KBM-7 (cell line): ENCODE measurements at regions not wholly inside any gene's neighbourhood (a gene's known extent, or its start where the extent isn't known, plus 50 kb on each side); places are given as distances from the start of the nearest gene placed in this dataset.
"Not testable (repeated sequence)": the region's sequence is repeated elsewhere in the genome, so short reads cannot be mapped to it uniquely, and the experiment has no call there.

Experiments
- DNase-seq: peaks from one replicate; pipeline ENCODE4 v3.0.0-alpha.2; 2015
- in situ Hi-C: fragments of 300-500 bp; cut with MboI; formaldehyde crosslinking; loops from 2 replicates; pipeline ENCODE4 v1.14.3; 2020; ENCODE audit warnings: low sequenced_read_pairs, low pct_unique_long_range_greater_than_20kb, mixed read lengths

GRCh38 chr13:109281017-109281902 is 505.1 kb downstream of the IRS2 start:
- DNase-seq = no peak
- in situ Hi-C loops = no loop called here

DNA sequence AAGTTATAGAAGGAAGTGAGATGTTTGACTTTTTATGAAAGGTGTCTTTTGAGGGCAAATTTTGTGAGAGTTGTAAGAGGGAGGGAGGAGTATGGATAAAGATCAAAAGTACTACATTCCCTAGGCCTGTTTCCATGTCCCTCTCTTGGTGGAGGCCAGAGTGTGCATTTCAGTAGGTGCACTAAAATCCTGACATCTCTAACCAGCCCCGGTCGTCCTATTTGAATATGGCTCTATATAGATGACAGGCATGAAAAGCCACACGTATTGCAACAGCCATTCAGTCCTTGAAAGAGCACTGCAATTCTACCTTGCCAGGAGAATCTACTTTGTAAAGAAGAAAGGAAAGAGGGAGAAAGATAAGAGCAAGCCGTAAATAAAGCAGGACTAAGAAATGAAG is 510.1 kb downstream of the IRS2 start:
- in situ Hi-C loops = no loop called here
- no peak for DNase-seq

DNA sequence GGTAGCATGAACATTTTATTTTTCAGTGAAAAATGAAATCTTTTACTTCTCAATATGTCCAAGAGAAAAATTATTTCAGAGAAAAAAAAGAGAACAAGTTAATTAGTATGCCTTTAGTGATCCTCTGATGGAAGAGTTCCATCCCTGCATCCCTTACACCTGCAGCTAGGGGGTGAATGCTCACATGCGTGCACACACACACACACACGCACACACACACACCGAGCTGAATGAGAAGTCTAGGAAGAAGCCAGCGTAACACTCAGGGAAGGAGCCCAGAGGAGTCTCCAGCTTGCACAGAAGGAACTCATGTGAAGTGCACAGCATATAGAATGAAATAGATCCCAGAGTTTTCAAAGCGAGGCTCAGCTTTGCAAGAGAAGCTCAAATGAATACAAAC is 510.5 kb downstream of the IRS2 start:
- DNase-seq = no peak
- in situ Hi-C loops = no loop called here

DNA sequence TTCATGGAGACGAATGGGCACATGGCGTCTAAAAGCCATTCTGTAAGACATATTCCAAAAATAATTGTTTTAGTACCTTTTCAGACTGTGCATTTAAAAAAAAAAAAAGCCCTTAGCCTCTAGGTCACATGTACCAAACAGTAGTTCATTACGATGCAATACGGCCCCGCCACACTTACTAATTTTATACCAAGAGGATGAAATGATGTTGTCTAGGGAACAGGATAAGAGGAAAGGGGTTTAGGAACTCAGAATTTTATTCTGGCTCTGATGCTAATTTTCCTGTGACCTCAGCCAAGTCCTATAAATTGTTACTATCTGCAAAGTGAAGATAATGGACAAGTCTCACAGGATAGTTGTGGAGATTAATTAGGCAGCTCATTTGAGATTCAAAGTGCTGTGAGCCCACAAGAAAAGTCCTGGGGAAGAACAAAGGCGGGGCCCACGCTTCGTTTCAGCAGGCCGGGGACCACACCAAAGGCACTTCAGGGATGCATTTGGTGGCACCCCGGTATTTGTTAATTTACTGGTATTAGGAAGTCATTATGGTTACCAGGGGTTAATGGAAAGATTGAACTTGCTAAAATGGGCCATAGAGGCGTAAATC is 511.1 kb downstream of the IRS2 start:
- in situ Hi-C loops = no loop called here

DNA sequence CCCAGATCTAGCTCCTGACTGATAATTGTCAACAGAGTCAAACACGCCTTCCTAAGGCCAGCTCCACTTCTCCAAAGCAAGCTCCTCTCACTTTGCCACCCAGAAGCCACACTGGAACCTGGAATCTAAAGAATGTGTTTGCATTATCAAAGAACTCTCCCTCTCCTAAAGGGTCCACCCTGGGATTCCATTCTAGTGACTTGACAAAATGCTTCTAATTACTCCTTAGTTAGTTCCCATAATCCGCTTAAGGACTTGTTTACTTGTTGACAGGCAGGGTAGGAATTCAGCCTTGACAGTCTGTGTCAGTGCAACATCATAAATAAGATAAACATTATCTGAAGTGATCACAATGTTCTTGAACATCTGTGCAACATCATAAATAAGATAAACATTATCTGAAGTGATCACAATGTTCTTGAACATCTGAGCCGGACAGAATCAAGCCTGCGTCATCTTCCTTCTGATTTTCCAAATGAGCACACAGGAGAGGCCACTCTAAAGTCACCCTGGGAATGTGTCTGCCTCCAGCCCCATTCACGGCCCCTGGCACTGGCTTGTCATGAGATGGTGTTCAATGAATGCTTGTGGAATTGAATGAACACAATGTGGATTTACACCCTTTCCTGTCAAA is 512.1 kb downstream of the IRS2 start:
- in situ Hi-C loops = no loop called here
- no peak for DNase-seq

More for the DNA sequence above, 511.1 kb downstream of the IRS2 start:
- no peak for DNase-seq

DNA sequence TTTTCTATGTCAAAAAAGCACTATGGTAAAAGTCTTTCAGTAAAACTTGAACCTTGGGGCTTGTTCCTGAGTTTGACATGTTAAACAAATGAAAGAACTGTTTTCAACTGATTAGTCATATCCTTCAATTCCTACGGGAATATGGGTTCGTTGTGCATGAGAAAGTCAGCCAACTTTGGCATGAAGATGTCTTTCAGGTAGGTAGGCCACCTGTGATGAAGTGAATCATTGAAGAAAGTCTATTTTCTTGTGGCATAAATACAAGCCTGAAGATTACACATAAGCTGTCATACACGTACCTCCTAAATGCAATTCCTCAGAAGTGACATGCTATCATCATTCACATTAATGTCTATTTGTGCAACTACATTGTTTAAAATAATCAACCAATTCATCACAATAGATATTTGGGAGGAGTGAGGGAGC is 513.0 kb downstream of the IRS2 start:
- DNase-seq = no peak
- in situ Hi-C loops = no loop called here

DNA sequence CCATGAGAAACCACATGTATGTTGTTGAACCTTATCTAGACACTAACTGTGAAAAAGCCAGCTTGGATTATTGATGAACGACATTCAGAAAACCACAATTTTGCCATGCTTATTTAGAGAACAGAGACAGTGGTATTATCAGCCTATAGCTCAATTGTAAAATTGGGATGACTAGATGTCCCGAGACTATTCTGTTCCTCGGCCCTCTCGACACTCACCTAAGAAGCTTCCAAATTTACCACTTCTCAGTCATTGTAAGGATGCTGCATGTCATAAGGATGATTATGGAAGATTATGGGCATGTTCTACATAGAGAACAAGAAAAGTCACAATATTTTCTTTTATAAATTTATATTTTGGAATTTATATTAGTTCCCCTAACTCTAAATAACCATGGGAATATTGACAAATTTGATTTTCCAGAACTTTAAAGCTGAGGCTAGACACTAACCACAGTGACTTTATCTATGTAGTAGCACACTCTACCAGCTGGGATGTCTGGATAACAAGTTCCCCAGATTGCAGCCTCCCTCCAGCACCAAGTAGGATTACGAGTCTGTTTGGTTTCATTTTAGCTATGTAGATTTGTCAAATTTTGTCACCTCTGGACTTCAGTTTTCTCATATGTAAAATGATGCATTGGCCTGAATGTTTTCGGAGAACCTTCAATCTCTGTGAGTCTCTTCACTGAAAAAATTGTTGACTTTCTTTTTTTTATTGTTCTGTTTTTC is 513.6 kb downstream of the IRS2 start:
- DNase-seq = no peak
- in situ Hi-C loops = no loop called here

- no peak for DNase-seq
- in situ Hi-C loops = no loop called here
These were observed 514.5 kb downstream of the IRS2 start for GRCh38 chr13:109271555-109272541.

GRCh38 chr13:109271061-109271460 is 515.3 kb downstream of the IRS2 start:
- in situ Hi-C loops = no loop called here
- DNase-seq = no peak

DNA sequence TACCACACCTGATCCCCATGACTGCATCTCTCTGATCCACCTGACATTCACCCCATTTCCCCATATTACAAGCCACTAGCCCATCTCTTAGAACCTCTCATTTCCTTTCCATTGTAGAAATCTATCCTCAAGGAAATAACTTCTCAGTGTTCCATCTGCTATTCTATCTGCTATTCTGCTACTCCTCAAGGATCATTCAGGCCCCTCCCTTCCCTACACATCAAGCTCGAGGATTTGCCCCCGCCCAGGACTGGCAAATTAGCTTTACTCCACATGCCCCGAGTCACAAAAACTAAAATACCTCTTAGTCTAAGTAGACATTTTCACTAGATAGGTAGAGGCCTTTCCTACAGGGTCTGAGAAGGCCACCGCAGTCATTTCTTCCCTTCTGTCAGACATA is 517.0 kb downstream of the IRS2 start:
- in situ Hi-C loops = not testable (repeated sequence)

DNA sequence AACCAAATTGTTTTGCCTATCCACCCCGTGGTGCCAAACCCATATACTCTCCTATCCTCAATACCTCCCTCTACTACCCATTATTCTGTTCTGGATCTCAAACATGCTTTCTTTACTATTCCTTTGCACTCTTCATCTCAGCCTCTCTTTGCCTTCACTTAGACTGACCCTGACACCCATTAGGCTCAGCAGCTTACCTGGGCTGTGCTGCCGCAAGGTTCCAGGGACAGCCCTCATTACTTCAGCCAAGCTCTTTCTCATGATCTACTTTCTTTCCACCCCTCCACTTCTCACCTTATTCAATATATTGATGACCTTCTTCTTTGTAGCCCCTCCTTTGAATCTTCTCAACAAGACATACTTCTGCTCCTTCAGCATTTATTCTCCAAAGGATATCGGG is 517.9 kb downstream of the IRS2 start:
- in situ Hi-C loops, DNase-seq: not testable (repeated sequence)

More for the DNA sequence above, 517.0 kb downstream of the IRS2 start:
- not testable (repeated sequence) for DNase-seq

DNA sequence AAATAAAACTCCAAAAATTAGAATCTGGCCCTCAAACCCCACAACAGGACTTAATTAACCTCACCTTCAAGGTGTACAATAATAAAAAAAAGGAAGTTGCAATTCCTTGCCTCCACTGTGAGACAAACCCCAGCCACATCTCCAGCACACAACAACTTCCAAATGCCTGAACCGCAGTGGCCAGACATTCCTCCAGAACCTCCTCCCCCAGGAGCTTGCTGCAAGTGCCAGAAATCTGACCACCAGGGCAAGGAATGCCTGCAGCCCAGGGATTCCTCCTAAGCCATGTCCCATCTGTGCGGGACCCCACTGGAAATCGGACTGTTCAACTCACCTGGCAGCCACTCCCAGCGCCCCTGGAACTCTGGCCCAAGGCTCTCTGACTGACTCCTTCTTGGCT is 519.0 kb downstream of the IRS2 start:
- in situ Hi-C loops, DNase-seq: not testable (repeated sequence)

GRCh38 chr13:109265438-109265742 is 521.0 kb downstream of the IRS2 start:
- in situ Hi-C loops, DNase-seq: not testable (repeated sequence)

GRCh38 chr13:109264603-109265437 is 521.6 kb downstream of the IRS2 start:
- in situ Hi-C loops, DNase-seq: not testable (repeated sequence)

- in situ Hi-C loops, DNase-seq: not testable (repeated sequence)
These were observed 528.6 kb downstream of the IRS2 start for GRCh38 chr13:109257761-109258157.
